ENCODE measurements at regions not wholly inside any gene's neighbourhood (a gene's known extent, or its start where the extent isn't known, plus 50 kb on each side); places are given as distances from the start of the nearest gene placed in this dataset.

DNA sequence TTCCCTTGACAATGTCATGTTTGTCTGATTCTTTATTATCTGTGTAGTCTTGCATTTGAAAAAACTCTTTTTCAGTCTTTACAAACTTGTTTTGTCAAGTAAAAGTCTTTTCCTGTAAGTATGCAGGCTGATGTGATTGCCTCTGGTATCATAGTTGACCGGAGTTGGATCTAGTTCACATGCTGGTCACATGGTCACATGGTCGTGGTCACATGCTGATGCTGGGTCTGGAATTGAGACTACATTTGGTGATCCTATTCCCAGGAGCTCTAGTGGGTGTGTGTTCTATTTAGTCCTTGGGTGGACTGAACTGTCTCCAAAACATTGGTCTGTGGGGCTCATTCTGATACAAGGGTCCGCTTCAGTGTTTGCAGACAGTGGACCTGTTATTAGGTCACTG is 1798.8 kb upstream of the PRR20A start:
- ChIA-PET CTCF (no interaction called here), POLR2A (no interaction called here)
- DNase-seq (ENCODE audit: extremely low spot score): no peak
- TF ChIP-seq FOXA1 (IDR thresholded peaks at IDR 0.05) (no peak), FOXM1 (IDR thresholded peaks at IDR 0.05; ENCODE audit: borderline replicate concordance) (no peak), ELF4 (IDR thresholded peaks at IDR 0.05) (no peak), TARDBP (IDR thresholded peaks at IDR 0.05) (no peak), ARNT (IDR thresholded peaks at IDR 0.05) (no peak), SP1 (IDR thresholded peaks at IDR 0.05) (no peak), L3MBTL2 (conservative IDR thresholded peaks at IDR 0.05) (no peak), CTBP1 (IDR thresholded peaks at IDR 0.05; ENCODE audit: borderline replicate concordance) (no peak), LEF1 (IDR thresholded peaks at IDR 0.05; ENCODE audit: borderline replicate concordance) (no peak), SUZ12 (IDR thresholded peaks at IDR 0.05) (no peak), ZNF384 (IDR thresholded peaks at IDR 0.05) (no peak), BHLHE40 (IDR thresholded peaks at IDR 0.05; ENCODE audit: borderline replicate concordance) (no peak), HDGF (IDR thresholded peaks at IDR 0.05; ENCODE audit: borderline replicate concordance) (no peak), FOXK2 (IDR thresholded peaks at IDR 0.05) (no peak), NFRKB (IDR thresholded peaks at IDR 0.05) (no peak)
- TF ChIP-seq, protein P1, sequence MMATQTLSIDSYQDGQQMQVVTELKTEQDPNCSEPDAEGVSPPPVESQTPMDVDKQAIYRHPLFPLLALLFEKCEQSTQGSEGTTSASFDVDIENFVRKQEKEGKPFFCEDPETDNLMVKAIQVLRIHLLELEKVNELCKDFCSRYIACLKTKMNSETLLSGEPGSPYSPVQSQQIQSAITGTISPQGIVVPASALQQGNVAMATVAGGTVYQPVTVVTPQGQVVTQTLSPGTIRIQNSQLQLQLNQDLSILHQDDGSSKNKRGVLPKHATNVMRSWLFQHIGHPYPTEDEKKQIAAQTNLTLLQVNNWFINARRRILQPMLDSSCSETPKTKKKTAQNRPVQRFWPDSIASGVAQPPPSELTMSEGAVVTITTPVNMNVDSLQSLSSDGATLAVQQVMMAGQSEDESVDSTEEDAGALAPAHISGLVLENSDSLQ (IDR thresholded peaks at IDR 0.05): no peak

DNA sequence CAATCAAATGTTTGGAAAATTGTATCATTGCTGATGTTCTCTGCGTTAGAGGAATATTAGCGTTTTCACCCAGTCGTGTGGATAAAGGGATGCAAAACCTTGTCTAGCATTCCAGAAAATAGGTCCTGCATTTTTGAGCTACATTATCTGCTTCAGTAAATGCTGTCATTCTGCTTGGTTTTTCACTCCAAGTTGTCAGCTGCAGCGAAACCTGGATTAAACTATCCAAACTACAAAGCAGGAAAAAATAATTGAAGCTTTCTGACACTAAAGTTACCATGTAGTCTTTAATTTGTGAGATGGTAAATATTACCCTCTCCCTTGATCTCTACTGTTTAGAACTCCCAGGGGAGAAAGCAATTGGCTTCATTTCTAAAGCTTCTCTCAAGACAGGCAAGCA is 1795.5 kb upstream of the PRR20A start:
- DNase-seq (ENCODE audit: extremely low spot score): no peak
- no peak for TF ChIP-seq ELF4 (IDR thresholded peaks at IDR 0.05)
- TF ChIP-seq CTBP1 (IDR thresholded peaks at IDR 0.05; ENCODE audit: borderline replicate concordance): no peak
- no peak for TF ChIP-seq FOXK2 (IDR thresholded peaks at IDR 0.05)
- TF ChIP-seq ARNT (IDR thresholded peaks at IDR 0.05): no peak
- no peak for TF ChIP-seq L3MBTL2 (conservative IDR thresholded peaks at IDR 0.05)
- no peak for TF ChIP-seq LEF1 (IDR thresholded peaks at IDR 0.05; ENCODE audit: borderline replicate concordance)
- no peak for TF ChIP-seq HDGF (IDR thresholded peaks at IDR 0.05; ENCODE audit: borderline replicate concordance)
- TF ChIP-seq FOXM1 (IDR thresholded peaks at IDR 0.05; ENCODE audit: borderline replicate concordance): no peak
- TF ChIP-seq, protein P1 (IDR thresholded peaks at IDR 0.05): no peak
- no peak for TF ChIP-seq FOXA1 (IDR thresholded peaks at IDR 0.05)
- TF ChIP-seq BHLHE40 (IDR thresholded peaks at IDR 0.05; ENCODE audit: borderline replicate concordance): no peak
- TF ChIP-seq SUZ12 (IDR thresholded peaks at IDR 0.05): no peak
- no peak for TF ChIP-seq ZNF384 (IDR thresholded peaks at IDR 0.05)
- TF ChIP-seq TARDBP (IDR thresholded peaks at IDR 0.05): no peak
- no peak for TF ChIP-seq SP1 (IDR thresholded peaks at IDR 0.05)
- no peak for TF ChIP-seq NFRKB (IDR thresholded peaks at IDR 0.05)
- POLR2A ChIA-PET: no interaction called here
- CTCF ChIA-PET: no interaction called here

DNA sequence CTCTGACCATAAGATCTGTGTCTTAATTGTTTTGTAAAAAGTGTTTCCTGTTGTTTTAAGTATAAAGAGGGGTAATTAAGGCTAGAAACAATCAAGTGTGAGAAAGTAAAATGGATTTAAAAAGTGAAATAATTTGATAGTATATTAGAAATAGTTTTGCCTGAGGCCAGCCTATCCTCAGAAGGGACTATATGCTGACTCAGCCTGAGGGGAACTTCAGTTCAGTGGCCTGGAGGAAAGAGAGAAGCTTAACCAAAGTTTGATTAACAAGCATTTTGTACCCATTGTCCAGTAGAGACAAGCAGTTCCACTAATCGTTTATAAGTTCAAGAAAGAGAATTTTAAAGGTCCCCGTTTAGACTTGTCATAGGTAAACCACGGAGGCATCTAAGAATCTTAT is 1793.2 kb upstream of the PRR20A start:
- ChIA-PET POLR2A (no interaction called here), CTCF (no interaction called here)
- no peak for TF ChIP-seq BHLHE40 (IDR thresholded peaks at IDR 0.05; ENCODE audit: borderline replicate concordance)
- no peak for TF ChIP-seq HDGF (IDR thresholded peaks at IDR 0.05; ENCODE audit: borderline replicate concordance)
- TF ChIP-seq FOXM1 (IDR thresholded peaks at IDR 0.05; ENCODE audit: borderline replicate concordance): no peak
- TF ChIP-seq SUZ12 (IDR thresholded peaks at IDR 0.05): no peak
- TF ChIP-seq CTBP1 (IDR thresholded peaks at IDR 0.05; ENCODE audit: borderline replicate concordance): no peak
- TF ChIP-seq, protein P1 (IDR thresholded peaks at IDR 0.05): no peak
- no peak for TF ChIP-seq L3MBTL2 (conservative IDR thresholded peaks at IDR 0.05)
- TF ChIP-seq LEF1 (IDR thresholded peaks at IDR 0.05; ENCODE audit: borderline replicate concordance): no peak
- no peak for TF ChIP-seq SP1 (IDR thresholded peaks at IDR 0.05)
- TF ChIP-seq ELF4 (IDR thresholded peaks at IDR 0.05): no peak
- no peak for TF ChIP-seq NFRKB (IDR thresholded peaks at IDR 0.05)
- no peak for DNase-seq (ENCODE audit: extremely low spot score)

DNA sequence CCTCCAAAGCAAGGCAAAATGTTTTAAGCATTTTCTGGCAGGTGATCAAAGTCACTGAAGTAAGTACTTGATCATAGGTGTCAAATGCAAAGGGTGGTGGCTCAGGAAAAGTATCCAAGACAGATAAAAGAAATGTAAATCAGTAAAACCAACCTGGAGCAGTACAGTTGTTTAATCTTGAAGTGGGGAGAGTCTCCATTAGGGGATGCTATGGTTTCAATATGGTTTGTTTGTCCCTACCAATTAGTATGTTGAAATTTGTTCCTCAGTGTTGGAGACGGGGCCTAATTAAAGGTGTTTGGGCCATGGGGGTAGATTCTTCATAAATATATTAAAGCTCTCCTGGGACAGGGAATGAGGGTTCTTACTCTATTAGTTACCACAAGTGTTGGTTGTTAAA is 1781.7 kb upstream of the PRR20A start:
- CTCF ChIA-PET: no interaction called here
- POLR2A ChIA-PET: no interaction called here
- no peak for TF ChIP-seq SUZ12 (IDR thresholded peaks at IDR 0.05)
- TF ChIP-seq NFRKB (IDR thresholded peaks at IDR 0.05): no peak
- no peak for TF ChIP-seq FOXA1 (IDR thresholded peaks at IDR 0.05)
- no peak for TF ChIP-seq HDGF (IDR thresholded peaks at IDR 0.05; ENCODE audit: borderline replicate concordance)
- TF ChIP-seq SP1 (IDR thresholded peaks at IDR 0.05): no peak
- no peak for TF ChIP-seq CTBP1 (IDR thresholded peaks at IDR 0.05; ENCODE audit: borderline replicate concordance)
- TF ChIP-seq ZNF384 (IDR thresholded peaks at IDR 0.05): no peak
- TF ChIP-seq TARDBP (IDR thresholded peaks at IDR 0.05): no peak
- no peak for TF ChIP-seq BHLHE40 (IDR thresholded peaks at IDR 0.05; ENCODE audit: borderline replicate concordance)
- TF ChIP-seq ARNT (IDR thresholded peaks at IDR 0.05): no peak
- no peak for TF ChIP-seq ELF4 (IDR thresholded peaks at IDR 0.05)
- no peak for TF ChIP-seq L3MBTL2 (conservative IDR thresholded peaks at IDR 0.05)
- TF ChIP-seq FOXK2 (IDR thresholded peaks at IDR 0.05): no peak
- no peak for DNase-seq (ENCODE audit: extremely low spot score)

DNA sequence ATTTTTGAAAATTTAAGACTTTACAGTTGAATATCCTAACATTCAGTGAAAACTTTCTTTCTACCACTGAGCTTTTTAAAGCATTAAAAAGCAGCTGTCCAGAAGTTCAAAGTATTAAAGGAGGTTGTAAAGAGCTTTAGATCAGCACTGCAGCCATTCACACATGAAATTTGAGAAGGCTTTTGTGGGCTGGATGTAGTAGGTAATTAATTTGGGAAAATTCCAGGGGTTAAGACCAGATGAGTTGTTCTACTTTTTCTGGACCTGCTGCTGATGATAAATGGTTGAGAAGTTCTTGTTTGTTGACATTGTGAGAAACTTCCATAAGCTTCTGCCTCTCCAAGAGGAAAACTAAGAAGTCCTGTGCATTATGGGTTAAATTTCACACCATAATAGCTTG is 1779.6 kb upstream of the PRR20A start:
- CTCF ChIA-PET: no interaction called here
- DNase-seq (ENCODE audit: extremely low spot score): no peak

DNA sequence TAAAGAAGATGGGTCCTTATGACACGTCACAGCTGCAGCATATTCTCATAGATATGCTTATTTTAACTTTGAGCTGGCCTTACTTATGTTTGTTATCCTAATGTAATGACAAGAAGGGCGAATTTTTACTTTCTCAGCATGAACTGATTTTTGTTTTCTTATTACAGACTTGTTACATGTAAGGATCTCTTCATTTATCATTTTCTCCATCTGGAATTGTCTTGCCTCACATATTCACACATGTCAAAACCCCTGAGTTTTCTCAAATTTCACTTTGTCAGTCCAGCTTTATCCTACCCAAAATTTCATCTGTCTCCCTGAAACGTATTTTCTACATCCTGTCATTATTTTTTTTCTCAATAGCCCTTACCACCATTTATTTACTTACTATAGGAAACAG is 1774.0 kb upstream of the PRR20A start:
- ChIA-PET CTCF (no interaction called here), POLR2A (no interaction called here)
- DNase-seq (ENCODE audit: extremely low spot score): no peak

More for the DNA sequence above, 1779.6 kb upstream of the PRR20A start:
- TF ChIP-seq SP1 (IDR thresholded peaks at IDR 0.05) (no peak), TARDBP (IDR thresholded peaks at IDR 0.05) (no peak), CTBP1 (IDR thresholded peaks at IDR 0.05; ENCODE audit: borderline replicate concordance) (no peak), LEF1 (IDR thresholded peaks at IDR 0.05; ENCODE audit: borderline replicate concordance) (no peak), ZNF384 (IDR thresholded peaks at IDR 0.05) (no peak), L3MBTL2 (conservative IDR thresholded peaks at IDR 0.05) (no peak), BHLHE40 (IDR thresholded peaks at IDR 0.05; ENCODE audit: borderline replicate concordance) (no peak), ELF4 (IDR thresholded peaks at IDR 0.05) (no peak), HDGF (IDR thresholded peaks at IDR 0.05; ENCODE audit: borderline replicate concordance) (no peak), FOXA1 (IDR thresholded peaks at IDR 0.05) (no peak), SUZ12 (IDR thresholded peaks at IDR 0.05) (no peak), FOXK2 (IDR thresholded peaks at IDR 0.05) (no peak)
- POLR2A ChIA-PET: no interaction called here

More for the DNA sequence above, 1774.0 kb upstream of the PRR20A start:
- TF ChIP-seq TARDBP (IDR thresholded peaks at IDR 0.05) (no peak), ELF4 (IDR thresholded peaks at IDR 0.05) (no peak)
